H4 (cell line): ENCODE measurements at regions not wholly inside any gene's neighbourhood (a gene's known extent, or its start where the extent isn't known, plus 50 kb on each side); places are given as distances from the start of the nearest gene placed in this dataset.
"Not testable (repeated sequence)": the region's sequence is repeated elsewhere in the genome, so short reads cannot be mapped to it uniquely, and the experiment has no call there.

Source experiments
- DNase-seq: peaks from one replicate; pipeline ENCODE4 v3.0.0-alpha.2; 2015; ENCODE audit warnings: low spot score

GRCh38 chr18:1848716-1849115 is 722.6 kb downstream of the METTL4 start:
- DNase-seq: no peak

- DNase-seq: no peak
These were observed 721.9 kb downstream of the METTL4 start for GRCh38 chr18:1849386-1849785.

- not testable (repeated sequence) for DNase-seq
These were observed 714.0 kb downstream of the METTL4 start for GRCh38 chr18:1857281-1857680.

GRCh38 chr18:1861473-1861872 is 709.8 kb downstream of the METTL4 start:
- no peak for DNase-seq

- DNase-seq: no peak
These were observed 705.4 kb downstream of the METTL4 start for GRCh38 chr18:1865869-1866268.

GRCh38 chr18:1872274-1872673 is 699.0 kb downstream of the METTL4 start:
- no peak for DNase-seq

GRCh38 chr18:1875219-1875618 is 696.1 kb downstream of the METTL4 start:
- no peak for DNase-seq

- DNase-seq: no peak
These were observed 686.7 kb downstream of the METTL4 start for GRCh38 chr18:1884623-1885022.

GRCh38 chr18:1891641-1892040 is 679.7 kb downstream of the METTL4 start:
- DNase-seq: no peak

- no peak for DNase-seq
These were observed 679.1 kb downstream of the METTL4 start for GRCh38 chr18:1892191-1892590.

- no peak for DNase-seq
These were observed 675.7 kb downstream of the METTL4 start for GRCh38 chr18:1895456-1896185.

GRCh38 chr18:1906421-1906820 is 664.9 kb downstream of the METTL4 start:
- DNase-seq: no peak

- DNase-seq: no peak
These were observed 663.7 kb downstream of the METTL4 start for GRCh38 chr18:1907470-1908206.

- no peak for DNase-seq
These were observed 656.8 kb downstream of the METTL4 start for GRCh38 chr18:1914489-1914888.

GRCh38 chr18:1916869-1917523 is 654.3 kb downstream of the METTL4 start:
- no peak for DNase-seq

- DNase-seq: no peak
These were observed 653.7 kb downstream of the METTL4 start for GRCh38 chr18:1917569-1917968.

- no peak for DNase-seq
These were observed 649.2 kb downstream of the METTL4 start for GRCh38 chr18:1922066-1922465.

GRCh38 chr18:1928711-1929110 is 642.6 kb downstream of the METTL4 start:
- no peak for DNase-seq

- no peak for DNase-seq
These were observed 641.6 kb downstream of the METTL4 start for GRCh38 chr18:1929720-1930119.

GRCh38 chr18:1930291-1931270 is 640.7 kb downstream of the METTL4 start:
- DNase-seq: no peak

GRCh38 chr18:1952486-1952885 is 618.8 kb downstream of the METTL4 start:
- no peak for DNase-seq
